Heart left ventricle (tissue), 16 donors: ENCODE measurements at regions not wholly inside any gene's neighbourhood (a gene's known extent, or its start where the extent isn't known, plus 50 kb on each side); places are given as distances from the start of the nearest gene placed in this dataset.

Experiments
- ATAC-seq, 4 donors: fragments of 200-7000 bp; cut with Tn5 transposase; one replicate each; pipeline ENCODE4 v1.9.1; 2020 to 2022; ENCODE audit warnings: moderate library complexity in 4 of 4, mild to moderate bottlenecking in 3 of 4, moderate number of reproducible peaks in 1 of 4
- DNase-seq, 5 donors: peaks; one replicate each; pipeline ENCODE4 v3.0.0-alpha.2; 2020
- H3K27ac ChIP-seq, 12 donors: fragments of 200-600 bp; sonication (generic) in 4 of 12; one replicate each; pipeline versions ENCODE4 v1.5.0 to v1.8.0; 2016 to 2022; ENCODE audit warnings: mild to moderate bottlenecking in 2 of 12
- H3K27me3 ChIP-seq, 9 donors: fragments of 200-600 bp; sonication (generic) in 2 of 9; one replicate each; pipeline versions ENCODE4 v1.5.1 to v1.8.0; 2016 to 2022; ENCODE audit warnings: mild to moderate bottlenecking in 3 of 9
- H3K36me3 ChIP-seq, 9 donors: fragments of 200-600 bp; sonication (generic) in 2 of 9; one replicate each; pipeline versions ENCODE4 v1.5.0 to v1.8.0; 2018 to 2022; ENCODE audit warnings: mild to moderate bottlenecking in 2 of 9
- H3K4me1 ChIP-seq, 12 donors: fragments of 200-600 bp; sonication (generic) in 4 of 12; one replicate each; pipeline versions ENCODE4 v1.5.0 to v1.8.0; 2016 to 2022; ENCODE audit warnings: mild to moderate bottlenecking in 3 of 12
- H3K4me3 ChIP-seq, 12 donors: fragments of 200-600 bp; sonication (generic) in 4 of 12; one replicate each; pipeline versions ENCODE4 v1.5.0 to v1.8.0; 2017 to 2022; ENCODE audit warnings: mild to moderate bottlenecking in 9 of 12, moderate library complexity in 4 of 12
- H3K9me3 ChIP-seq, 12 donors: fragments of 200-600 bp; sonication (generic) in 4 of 12; one replicate each; pipeline versions ENCODE4 v1.5.0 to v1.8.0; 2016 to 2022; ENCODE audit warnings: mild to moderate bottlenecking in 1 of 12
- CTCF ChIP-seq, 12 donors: fragments of 200-600 bp; sonication (generic) in 4 of 12; IDR thresholded peaks; one replicate each; pipeline versions ENCODE4 v1.5.0 to v1.8.0; 2018 to 2022; ENCODE audit warnings: antibody characterized with exemption in 12 of 12, mild to moderate bottlenecking in 5 of 12
- POLR2A ChIP-seq, 2 donors: fragments of 450-650 bp; IDR thresholded peaks; one replicate each; pipeline ENCODE4 v1.6.1; 2017; ENCODE audit warnings: antibody characterized with exemption in 2 of 2, mild to moderate bottlenecking in 2 of 2, moderate library complexity in 2 of 2
- WGBS, 4 donors: extraction: QIAGEN DNeasy Blood & Tissue Kit in 2 of 4; methylation state at CpG; one replicate each; pipeline versions ENCODE4 v1.1.5 to v1.1.7; 2013 to 2018; 5-methylcytosine and 5-hydroxymethylcytosine counted together
- intact Hi-C, 10 donors: fragments of 100-400 bp; cut with DNase I; formaldehyde crosslinking; loops; one replicate each; pipeline versions ENCODE4 v1.11.1 to v1.14.2; 2022
- donor health status: ischemic (EF 13 %, LVEDD 7.1; RV severe dilation, severe dysfunction).
- donor health status: healthy with polysubstance abuse.
- donor health status: DM: no; HTN: yes; CAD: no.
- donor health status: DM: no; HTN: no; CAD: no.
- donor health status: ischemic (EF 25% LVEDD 6.9; RV normal size, moderate dysfunction).
- donor health status: ischemic (EF 25% LVEDD 5.7; RV mildly dilated, moderate dysfunction).
- donor health status: healthy.
- donor health status: DM: yes; HTN: yes; CAD: no.
- donor health status: ischemic (EF 35%, LVEDD 5.7; RV mildly dilated, moderate dysfunction).
- donor health status: nonischemic (EF 11% LVEDD 7.7; RV severe dilation, severe dysfunction).
- donor health status: DM: yes; HTN: yes; CAD: no.
- donor health status: PGD.
- donor health status: ischemic (EF 29% LVEDD 5.4; RV normal size, mild dysfunction).
- donor health status: nonischemic (EF 23%, LVEDD 6.1; RV moderate dilation, normal function).

DNA sequence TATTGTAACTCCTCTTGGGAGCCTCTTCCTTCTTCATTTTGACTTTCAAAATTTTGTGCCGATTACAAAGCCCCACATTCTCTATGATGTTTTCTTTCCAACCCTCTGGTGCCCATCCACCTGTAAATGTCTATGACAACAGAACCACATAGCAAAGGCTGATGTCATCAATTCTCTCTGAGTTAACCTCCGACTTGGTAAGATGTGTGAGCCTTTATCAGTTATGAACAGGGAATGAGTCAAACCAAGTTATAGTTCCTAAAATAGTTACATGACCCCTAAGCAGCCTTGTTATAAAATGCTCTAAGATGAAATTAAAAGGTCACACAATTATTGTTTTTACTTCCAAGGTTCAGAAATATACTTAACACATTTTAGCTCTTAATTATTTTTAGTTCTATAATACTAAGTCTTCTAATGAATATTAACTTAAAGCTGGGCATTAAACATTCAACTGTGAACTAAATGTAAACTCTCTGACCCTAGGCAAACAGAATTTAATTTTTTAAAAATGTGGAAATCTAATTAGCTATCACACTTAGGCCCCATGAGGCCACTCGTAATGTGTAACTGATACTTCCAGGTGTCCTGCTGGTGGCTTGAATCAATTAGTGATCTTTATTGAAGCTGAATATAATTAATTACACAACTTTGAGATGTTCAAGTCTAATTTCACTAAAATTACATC is 102.3 kb upstream of the CYRIA start:
- H3K9me3 ChIP-seq = peaks cover 0 to 7% (median 0%) of the 10 kb centered on the region in 12 donors
- H3K4me1 ChIP-seq = peaks cover 0 to 13% (median 0%) of the 10 kb centered on the region in 12 donors
- ATAC-seq (no peak), DNase-seq (no peak)
- H3K27ac ChIP-seq = no peak overlapping the region
- WGBS, 4 donors = 57 to 63% (median 60%) methylated on average over 3 of the region's 3 CpGs
- TF ChIP-seq CTCF (IDR thresholded peaks at IDR 0.05) (no peak), POLR2A (IDR thresholded peaks at IDR 0.05) (no peak)
- H3K4me3 ChIP-seq = no peak overlapping the region
- peaks cover 0 to 10% (median 0%) of the 10 kb centered on the region in 9 donors for H3K27me3 ChIP-seq
- H3K36me3 ChIP-seq = no peaks in the 10 kb centered on the region
- intact Hi-C loops = no loop called here

- Histone ChIP-seq H3K4me3 (no peak overlapping the region), H3K36me3 (no peaks in the 10 kb centered on the region), H3K9me3 (peaks cover 0 to 7% (median 0%) of the 10 kb centered on the region in 12 donors), H3K4me1 (peaks cover 0 to 13% (median 0%) of the 10 kb centered on the region in 12 donors), H3K27me3 (peaks cover 0 to 10% (median 0%) of the 10 kb centered on the region in 9 donors), H3K27ac (no peak overlapping the region)
- TF ChIP-seq POLR2A (IDR thresholded peaks at IDR 0.05) = no peak
- no peak for TF ChIP-seq CTCF (IDR thresholded peaks at IDR 0.05)
- DNase-seq (no peak), ATAC-seq (peak in 1 of 4 donors; percentile 27)
- WGBS, 4 donors = 58 to 76% (median 66%) methylated on average over 7 of the region's 7 CpGs
- intact Hi-C loops = no loop called here
Measured at GRCh38 chr2:16765356-16765755, 99.7 kb upstream of the CYRIA start.

- no peak for TF ChIP-seq POLR2A (IDR thresholded peaks at IDR 0.05)
- no peak for TF ChIP-seq CTCF (IDR thresholded peaks at IDR 0.05)
Measured at GRCh38 chr2:16764487-16764886, 98.9 kb upstream of the CYRIA start.

GRCh38 chr2:16763493-16763899 is 97.9 kb upstream of the CYRIA start:
- Histone ChIP-seq H3K36me3 (no peaks in the 10 kb centered on the region), H3K9me3 (peaks cover 0 to 7% (median 0%) of the 10 kb centered on the region in 12 donors), H3K27ac (peak overlapping the region in 1 of 12 donors; percentile 62), H3K4me3 (peak overlapping the region in 1 of 12 donors; percentile 30), H3K4me1 (peaks cover 0 to 13% (median 0%) of the 10 kb centered on the region in 12 donors), H3K27me3 (peaks cover 0 to 5% (median 0%) of the 10 kb centered on the region in 9 donors)
- WGBS, 4 donors = 80 to 85% (median 82%) methylated on average over 4 of the region's 4 CpGs
- TF ChIP-seq POLR2A (IDR thresholded peaks at IDR 0.05) = no peak
- no peak for TF ChIP-seq CTCF (IDR thresholded peaks at IDR 0.05)
- intact Hi-C loops = no loop called here
- DNase-seq (no peak), ATAC-seq (peak in 1 of 4 donors; percentile 41)

More at GRCh38 chr2:16764487-16764886, 98.9 kb upstream of the CYRIA start:
- Histone ChIP-seq H3K27me3 (peaks cover 0 to 6% (median 0%) of the 10 kb centered on the region in 9 donors), H3K9me3 (peaks cover 0 to 7% (median 0%) of the 10 kb centered on the region in 12 donors), H3K4me1 (peaks cover 0 to 13% (median 0%) of the 10 kb centered on the region in 12 donors), H3K36me3 (no peaks in the 10 kb centered on the region), H3K27ac (no peak overlapping the region), H3K4me3 (no peak overlapping the region)
- DNase-seq (no peak), ATAC-seq (no peak)
- WGBS, 4 donors = 82 to 92% (median 88%) methylated on average over 4 of the region's 4 CpGs
- intact Hi-C loops = no loop called here
